Stimulated activated CD4-positive, alpha-beta T cell treated with anti-CD3 and anti-CD28 coated beads, Interleukin-12 subunit alpha, Interleukin-12 subunit beta, amount 100 ng/mL, for 48 hours (primary cell): ENCODE measurements at regions not wholly inside any gene's neighbourhood (a gene's known extent, or its start where the extent isn't known, plus 50 kb on each side); places are given as distances from the start of the nearest gene placed in this dataset.

ENCODE experiments used
- DNase-seq, 3 donors: peaks; one replicate each; pipeline ENCODE4 v3.0.0-alpha.2; 2020; ENCODE audit warnings: low read depth in 2 of 3, low spot score in 1 of 3

DNA sequence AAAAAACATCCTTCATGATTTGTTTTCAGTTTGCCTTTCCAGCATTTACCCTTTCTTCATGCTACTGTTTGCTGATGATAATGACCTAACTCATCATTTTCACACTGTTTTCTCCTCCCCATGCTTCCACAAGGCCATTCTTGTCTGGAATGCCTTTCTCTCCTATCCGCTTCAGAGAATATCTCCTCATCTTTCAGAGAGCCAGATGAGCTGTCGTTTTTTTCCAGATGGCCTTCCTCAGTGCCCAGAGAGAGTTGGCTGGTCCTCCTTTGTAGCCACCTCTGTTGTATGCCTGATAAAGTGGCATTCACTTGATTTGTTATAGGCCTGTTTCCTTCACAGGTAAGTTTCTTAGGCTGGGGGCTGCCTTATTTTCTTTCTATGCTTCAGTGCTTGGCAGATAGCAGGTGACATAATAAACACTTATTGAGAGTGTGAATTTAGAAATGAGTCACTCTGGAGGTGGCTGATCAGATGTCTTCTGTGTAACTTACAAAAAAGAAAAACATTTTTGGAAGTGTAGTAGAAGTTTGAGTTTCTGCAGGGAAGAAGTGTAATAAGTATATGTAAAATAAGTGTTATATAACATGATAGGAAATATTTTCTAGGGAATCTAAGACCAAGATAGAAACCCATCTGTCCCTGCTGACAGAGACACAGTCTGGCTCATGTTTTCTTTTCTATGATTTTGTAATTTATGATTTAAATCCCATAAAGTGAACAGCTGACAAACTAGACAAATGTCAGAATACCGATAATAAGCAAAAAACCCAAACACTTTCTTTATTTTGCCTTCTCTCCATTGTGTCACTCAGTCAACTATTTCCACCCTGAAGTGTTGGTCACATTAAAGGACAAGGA is 174.5 kb downstream of the DACT1 start:
- DNase-seq = no peak

DNA sequence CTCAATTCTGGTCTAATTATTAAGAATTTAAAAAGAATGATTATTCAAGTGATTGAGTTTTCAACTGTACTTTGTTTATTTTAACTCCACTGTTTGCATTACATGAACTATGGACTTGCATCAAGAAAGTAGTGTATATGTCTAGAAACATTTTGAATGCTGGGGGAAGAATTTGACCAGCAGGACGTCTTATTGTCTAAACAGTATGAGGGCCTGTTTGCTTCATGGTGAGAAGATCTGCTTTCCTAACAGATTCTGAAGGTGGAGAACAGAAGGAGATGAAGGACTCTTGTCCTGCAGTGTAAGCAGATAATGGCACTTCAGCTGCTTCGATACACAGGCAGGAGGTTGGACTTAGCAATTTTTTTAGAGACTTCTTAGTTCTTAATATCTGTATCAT is 176.0 kb downstream of the DACT1 start:
- no peak for DNase-seq

GRCh38 chr14:58814466-58814865 is 176.7 kb downstream of the DACT1 start:
- no peak for DNase-seq

DNA sequence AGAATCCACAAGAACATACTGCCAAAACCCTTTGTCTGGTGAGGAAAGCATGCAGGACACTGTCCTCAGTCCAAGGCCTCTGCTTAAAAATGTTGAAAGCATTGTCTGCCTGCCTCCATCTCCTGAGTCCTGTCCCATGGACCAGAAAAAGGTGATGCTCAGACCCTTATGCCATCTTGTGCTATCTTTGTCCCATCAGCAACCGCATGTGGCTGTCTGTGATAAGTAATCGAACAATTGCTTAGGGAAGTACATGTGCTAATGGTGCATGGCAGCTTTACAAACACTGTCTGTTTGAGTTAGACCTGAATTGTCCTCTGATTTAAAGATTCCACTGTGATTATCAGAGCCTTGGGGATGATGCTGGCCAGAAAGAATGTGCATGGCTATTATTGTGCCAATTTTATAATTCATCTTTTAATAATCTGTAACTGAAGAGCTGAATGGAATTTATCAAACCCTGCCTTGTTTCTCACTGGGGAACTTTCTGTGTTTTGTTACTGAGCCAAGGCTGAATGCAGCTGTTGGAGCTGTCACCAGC is 177.5 kb downstream of the DACT1 start:
- no peak for DNase-seq

GRCh38 chr14:58815794-58816193 is 178.0 kb downstream of the DACT1 start:
- no peak for DNase-seq

DNA sequence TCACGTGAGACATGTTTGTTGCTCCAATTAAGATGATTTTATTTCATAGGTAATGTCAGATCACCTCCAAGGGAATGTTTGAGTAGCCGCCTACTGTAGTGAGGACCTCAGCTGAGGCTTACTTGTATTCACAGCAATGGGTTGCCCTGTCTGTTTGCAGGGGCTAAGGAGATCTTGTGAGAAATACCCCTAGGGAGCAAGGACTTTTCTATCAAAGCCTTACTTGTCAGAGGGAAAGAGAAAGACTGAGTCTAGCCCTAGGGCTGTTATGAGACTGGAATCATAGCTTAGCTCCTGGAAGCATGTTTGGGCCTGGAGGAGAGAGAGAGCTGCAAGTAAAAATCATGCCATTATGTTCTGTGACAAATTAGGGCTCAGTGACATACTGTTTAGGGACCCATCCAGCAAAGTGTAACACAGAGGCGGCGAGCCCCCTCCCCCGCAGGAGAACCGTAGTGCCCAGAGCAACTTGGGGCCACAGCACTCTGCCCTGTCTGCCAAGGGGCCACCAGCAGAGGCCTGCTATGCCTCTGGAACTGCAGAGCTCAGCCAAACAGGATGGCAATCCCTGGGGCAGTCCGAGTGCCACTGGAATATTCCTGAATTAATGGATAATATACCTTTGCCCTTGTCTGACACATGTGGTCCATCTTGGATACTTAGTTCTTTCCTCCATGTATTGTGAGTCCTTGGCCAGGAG is 178.8 kb downstream of the DACT1 start:
- DNase-seq = no peak

GRCh38 chr14:58817846-58818245 is 180.1 kb downstream of the DACT1 start:
- no peak for DNase-seq

- DNase-seq = no peak
Measured at GRCh38 chr14:58820032-58820431, 182.3 kb downstream of the DACT1 start.

DNA sequence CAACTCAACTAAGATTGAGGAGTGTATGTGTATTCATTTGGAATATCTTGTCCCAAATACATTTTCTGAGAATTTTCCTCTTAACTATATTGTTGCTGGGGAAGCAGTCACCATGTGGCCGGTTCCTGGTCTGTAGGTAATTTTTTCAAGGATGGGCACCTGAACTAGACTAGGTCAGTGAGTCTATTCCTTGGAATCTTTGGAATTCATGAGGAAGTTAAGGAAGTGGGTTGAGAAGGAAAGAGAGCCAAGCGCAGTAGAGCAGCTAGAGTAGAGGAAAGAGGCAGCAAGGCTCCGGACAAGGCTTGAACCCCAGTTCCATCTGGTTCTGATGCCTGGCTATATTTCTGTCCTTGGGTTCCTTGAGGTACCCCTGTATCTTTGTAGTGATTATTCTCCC is 183.7 kb downstream of the DACT1 start:
- DNase-seq = no peak

- no peak for DNase-seq
Measured at GRCh38 chr14:58822856-58823255, 185.1 kb downstream of the DACT1 start.

- DNase-seq = no peak
Measured at GRCh38 chr14:58823312-58823711, 185.6 kb downstream of the DACT1 start.

DNA sequence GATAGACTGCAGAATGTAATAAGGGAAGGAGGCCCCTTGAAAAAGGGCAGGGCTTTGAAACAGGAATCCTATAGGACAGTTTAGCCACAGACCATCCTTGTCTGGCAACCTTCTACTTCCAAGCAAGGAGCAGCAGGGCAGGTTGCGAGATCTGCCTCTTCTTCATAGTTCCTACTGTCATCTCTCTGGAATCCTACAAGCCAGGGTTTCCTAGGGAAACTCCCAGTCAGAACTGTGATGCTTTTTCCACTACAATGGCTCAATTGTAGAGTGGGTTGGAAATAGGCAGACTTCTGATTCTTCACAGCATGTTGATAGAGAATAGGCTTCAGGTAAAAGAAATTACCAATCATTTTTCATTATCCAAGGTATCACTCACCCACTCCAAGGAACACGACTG is 186.3 kb downstream of the DACT1 start:
- no peak for DNase-seq

- no peak for DNase-seq
Measured at GRCh38 chr14:58824796-58825195, 187.0 kb downstream of the DACT1 start.

DNA sequence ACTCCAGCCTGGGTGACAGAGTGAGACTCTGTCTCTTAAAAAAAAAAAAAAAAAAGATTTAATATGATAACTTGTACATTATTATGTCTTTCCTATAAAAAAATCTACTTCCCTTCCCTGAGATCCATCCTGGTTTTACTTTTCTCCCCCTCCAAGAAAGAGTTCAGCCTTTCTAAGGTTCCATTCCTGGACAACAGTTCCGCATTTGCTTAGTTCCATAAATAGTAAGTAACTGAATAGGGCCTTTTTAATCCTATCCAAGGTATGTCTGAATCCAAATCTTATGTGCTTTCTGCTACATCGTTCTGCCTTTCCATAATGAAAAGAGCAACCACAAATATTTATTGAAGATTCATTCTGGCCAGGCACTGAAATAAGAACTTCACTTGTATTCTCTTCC is 187.8 kb downstream of the DACT1 start:
- DNase-seq = no peak

- DNase-seq = no peak
Measured at GRCh38 chr14:58826845-58827686, 189.3 kb downstream of the DACT1 start.

- DNase-seq = no peak
Measured at GRCh38 chr14:58828298-58828697, 190.5 kb downstream of the DACT1 start.

- no peak for DNase-seq
Measured at GRCh38 chr14:58829594-58829993, 191.8 kb downstream of the DACT1 start.

- no peak for DNase-seq
Measured at GRCh38 chr14:58830121-58830520, 192.4 kb downstream of the DACT1 start.

GRCh38 chr14:58832095-58832521 is 194.3 kb downstream of the DACT1 start:
- no peak for DNase-seq

GRCh38 chr14:58833634-58834378 is 196.0 kb downstream of the DACT1 start:
- no peak for DNase-seq
